Adrenal gland (tissue), 9 donors: ENCODE measurements at regions not wholly inside any gene's neighbourhood (a gene's known extent, or its start where the extent isn't known, plus 50 kb on each side); places are given as distances from the start of the nearest gene placed in this dataset.

Source experiments
- DNase-seq, 7 donors: peaks; one replicate each; pipeline ENCODE4 v3.0.0-alpha.2; 2019 to 2020
- H3K27ac ChIP-seq, 5 donors: fragments of 200-600 bp; sonication (generic) in 4 of 5; 1 replicate in 3 of 5; 2 replicates in 2 of 5; pipeline versions ENCODE4 v1.5.1 to v1.8.0; 2016 to 2020; ENCODE audit warnings: mild to moderate bottlenecking in 1 of 5
- H3K27me3 ChIP-seq: fragments of 200-600 bp; 2 replicates; pipeline ENCODE4 v1.8.0; 2021
- H3K36me3 ChIP-seq, 2 donors: fragments of 200-600 bp; replicated peaks in 1 of 2; 1 replicate in 1 of 2; 2 replicates in 1 of 2; pipeline versions ENCODE4 v1.5.1 to v1.8.0; 2018 to 2022
- H3K4me1 ChIP-seq, 2 donors: fragments of 200-600 bp; replicated peaks in 1 of 2; 1 replicate in 1 of 2; 2 replicates in 1 of 2; pipeline versions ENCODE4 v1.5.1 to v1.8.0; 2018 to 2021
- H3K4me3 ChIP-seq, 4 donors: fragments of 200-600 bp; sonication (generic) in 3 of 4; one replicate each; pipeline ENCODE4 v1.5.1; 2016 to 2018
- H3K9me3 ChIP-seq, 3 donors: fragments of 200-600 bp; sonication (generic) in 1 of 3; replicated peaks in 1 of 3; 1 replicate in 2 of 3; 2 replicates in 1 of 3; pipeline versions ENCODE4 v1.5.1 to v1.8.0; 2016 to 2021
- CTCF ChIP-seq, 6 experiments: fragments of 450-650 bp in 4 of 6; fragments of 200-600 bp in 2 of 6; sonication (generic) in 1 of 6; IDR thresholded peaks; 1 replicate in 5 of 6; 2 replicates in 1 of 6; pipeline versions ENCODE4 v1.5.1 to v1.8.0; 2016 to 2021; ENCODE audit warnings: antibody characterized with exemption in 6 of 6, mild to moderate bottlenecking in 2 of 6, moderate library complexity in 1 of 6
- POLR2A ChIP-seq, 2 donors: fragments of 450-650 bp; IDR thresholded peaks; one replicate each; pipeline ENCODE4 v1.6.1; 2017; ENCODE audit warnings: antibody characterized with exemption in 2 of 2, mild to moderate bottlenecking in 2 of 2, moderate library complexity in 1 of 2
- WGBS, 4 donors: extraction: QIAGEN DNeasy Blood & Tissue Kit in 2 of 4; methylation state at CpG; one replicate each; pipeline versions ENCODE4 v1.1.5 to v1.1.7; 2013 to 2017; 5-methylcytosine and 5-hydroxymethylcytosine counted together
- intact Hi-C, 2 donors: fragments of 100-400 bp; cut with DNase I; formaldehyde crosslinking; loops; one replicate each; pipeline versions ENCODE4 v1.14.1 to v1.15.0; 2022 to 2023
- donor health status: healthy with polysubstance abuse.
- donor health status: Bipolar disorder and iron deficiency.
- donor health status: DM: yes; HTN: yes; CAD: no.
- donor health status: DM: no; HTN: no; CAD: no.
- donor health status: DM: no; HTN: no; CAD: no.

- Histone ChIP-seq H3K4me3 (no peak overlapping the region), H3K9me3 (no peaks in the 10 kb centered on the region), H3K36me3 (no peaks in the 10 kb centered on the region), H3K27ac (peak overlapping the region in 1 of 5 donors; percentile 26), H3K27me3 (no peaks in the 10 kb centered on the region), H3K4me1 (no peaks in the 10 kb centered on the region)
- no peak for DNase-seq
- no peak for TF ChIP-seq CTCF (IDR thresholded peaks at IDR 0.05)
- no peak for TF ChIP-seq POLR2A (IDR thresholded peaks at IDR 0.05)
- intact Hi-C loops, result no loop called here
Measured at GRCh38 chr1:171420810-171421209, 64.5 kb upstream of the PRRC2C start.

GRCh38 chr1:171421413-171422020 lies 63.8 kb upstream of the PRRC2C start:
- Histone ChIP-seq H3K4me1 (no peaks in the 10 kb centered on the region), H3K27ac (no peak overlapping the region), H3K9me3 (no peaks in the 10 kb centered on the region), H3K27me3 (no peaks in the 10 kb centered on the region), H3K36me3 (no peaks in the 10 kb centered on the region), H3K4me3 (no peak overlapping the region)
- 58 to 65% (median 63%) methylated on average over 10 of the region's 10 CpGs for WGBS, 4 donors
- DNase-seq, result no peak
- TF ChIP-seq CTCF (IDR thresholded peaks at IDR 0.05) (no peak), POLR2A (IDR thresholded peaks at IDR 0.05) (no peak)
- intact Hi-C loops, result no loop called here

- Histone ChIP-seq H3K27ac (no peak overlapping the region), H3K36me3 (no peaks in the 10 kb centered on the region), H3K4me3 (no peak overlapping the region), H3K27me3 (no peaks in the 10 kb centered on the region), H3K9me3 (no peaks in the 10 kb centered on the region), H3K4me1 (no peaks in the 10 kb centered on the region)
- TF ChIP-seq POLR2A (IDR thresholded peaks at IDR 0.05) (no peak), CTCF (IDR thresholded peaks at IDR 0.05) (no peak)
- 62 to 68% (median 66%) methylated on average over 5 of the region's 5 CpGs for WGBS, 4 donors
- intact Hi-C loops, result no loop called here
- DNase-seq, result no peak
Measured at GRCh38 chr1:171422511-171422910, 62.8 kb upstream of the PRRC2C start.

GRCh38 chr1:171424494-171424893 lies 60.8 kb upstream of the PRRC2C start:
- H3K4me1 ChIP-seq, result no peaks in the 10 kb centered on the region
- H3K4me3 ChIP-seq, result no peak overlapping the region
- H3K27me3 ChIP-seq, result no peaks in the 10 kb centered on the region
- no peak for TF ChIP-seq POLR2A (IDR thresholded peaks at IDR 0.05)
- no peaks in the 10 kb centered on the region for H3K9me3 ChIP-seq
- no peak overlapping the region for H3K27ac ChIP-seq
- DNase-seq, result no peak
- intact Hi-C loops, result no loop called here
- H3K36me3 ChIP-seq, result no peaks in the 10 kb centered on the region
- WGBS, 4 donors, result 59 to 85% (median 71%) methylated on average over 4 of the region's 4 CpGs

GRCh38 chr1:171426645-171427044 lies 58.7 kb upstream of the PRRC2C start:
- Histone ChIP-seq H3K27ac (no peak overlapping the region), H3K36me3 (no peaks in the 10 kb centered on the region), H3K9me3 (no peaks in the 10 kb centered on the region), H3K4me1 (no peaks in the 10 kb centered on the region), H3K27me3 (no peaks in the 10 kb centered on the region), H3K4me3 (no peak overlapping the region)
- no peak for DNase-seq
- TF ChIP-seq CTCF (IDR thresholded peaks at IDR 0.05) (no peak), POLR2A (IDR thresholded peaks at IDR 0.05) (no peak)
- intact Hi-C loops, result no loop called here
- 74 to 94% (median 79%) methylated on average over 4 of the region's 4 CpGs for WGBS, 4 donors
